Left ventricle myocardium superior (tissue), 1 donor: ENCODE measurements at regions not wholly inside any gene's neighbourhood (a gene's known extent, or its start where the extent isn't known, plus 50 kb on each side); places are given as distances from the start of the nearest gene placed in this dataset.
"Not testable (repeated sequence)": the region's sequence is repeated elsewhere in the genome, so short reads cannot be mapped to it uniquely, and the experiment has no call there.

Experiments used
- ATAC-seq: fragments of 200-7000 bp; cut with Tn5 transposase; one replicate; pipeline ENCODE4 v1.9.1; 2020; ENCODE audit warnings: mild to moderate bottlenecking, moderate library complexity
- DNase-seq: peaks from one replicate; pipeline ENCODE4 v3.0.0-alpha.2; 2020
- intact Hi-C: fragments of 100-400 bp; cut with micrococcal nuclease; formaldehyde crosslinking; loops from one replicate; pipeline ENCODE4 v1.11.0; 2022
- donor health status: DM: no; HTN: yes; CAD: no; lungs with severe emphysema.

DNA sequence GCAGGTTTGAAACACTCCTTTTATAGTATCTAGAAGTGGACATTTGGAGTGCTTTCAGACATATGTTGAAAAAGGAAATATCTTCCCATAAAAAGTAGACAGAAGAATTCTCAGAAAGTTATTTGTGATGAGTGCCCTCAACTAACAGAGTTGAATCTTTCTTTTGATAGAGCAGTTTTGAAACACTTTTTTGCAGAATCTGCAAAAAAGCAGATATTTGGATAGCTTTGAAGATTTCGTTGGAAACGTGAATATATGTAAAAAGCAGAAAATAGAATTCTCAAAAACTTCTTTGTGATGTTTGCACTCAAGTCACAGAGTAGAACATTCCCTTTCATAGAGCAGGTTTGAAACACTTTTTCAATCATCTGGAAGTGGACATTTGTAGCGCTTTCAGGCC lies 676.4 kb upstream of the ZNF337 start:
- ATAC-seq, DNase-seq, intact Hi-C loops: not testable (repeated sequence)

GRCh38 chr20:26354511-26354910 lies 657.9 kb upstream of the ZNF337 start:
- ATAC-seq (no peak), DNase-seq (no peak)
- intact Hi-C loops = no loop called here

DNA sequence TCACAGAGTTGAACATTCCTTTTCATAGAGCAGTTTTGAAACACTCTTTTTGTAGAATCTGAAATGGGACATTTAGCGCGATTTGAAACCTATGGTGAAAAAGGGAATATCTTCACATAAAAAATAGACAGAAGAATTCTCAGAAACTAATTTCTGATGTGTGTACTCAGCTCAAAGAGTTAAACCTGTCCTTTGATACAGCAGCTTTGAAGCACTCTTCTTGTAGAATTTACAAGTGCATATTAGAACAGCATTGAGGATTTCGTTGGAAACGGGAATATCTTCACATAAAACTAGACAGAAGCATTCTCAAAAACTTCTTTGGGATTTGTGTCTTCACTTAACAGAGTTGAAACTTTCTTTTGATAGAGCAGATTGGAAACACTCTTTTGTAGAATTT lies 650.7 kb upstream of the ZNF337 start:
- intact Hi-C loops = no loop called here
- ATAC-seq (no peak), DNase-seq (no peak)

- DNase-seq, intact Hi-C loops, ATAC-seq: not testable (repeated sequence)
These were observed 643.9 kb upstream of the ZNF337 start for GRCh38 chr20:26340460-26341065.

- ATAC-seq = no peak
- intact Hi-C loops = no loop called here
- DNase-seq = no peak
These were observed 627.5 kb upstream of the ZNF337 start for GRCh38 chr20:26324177-26324576.

DNA sequence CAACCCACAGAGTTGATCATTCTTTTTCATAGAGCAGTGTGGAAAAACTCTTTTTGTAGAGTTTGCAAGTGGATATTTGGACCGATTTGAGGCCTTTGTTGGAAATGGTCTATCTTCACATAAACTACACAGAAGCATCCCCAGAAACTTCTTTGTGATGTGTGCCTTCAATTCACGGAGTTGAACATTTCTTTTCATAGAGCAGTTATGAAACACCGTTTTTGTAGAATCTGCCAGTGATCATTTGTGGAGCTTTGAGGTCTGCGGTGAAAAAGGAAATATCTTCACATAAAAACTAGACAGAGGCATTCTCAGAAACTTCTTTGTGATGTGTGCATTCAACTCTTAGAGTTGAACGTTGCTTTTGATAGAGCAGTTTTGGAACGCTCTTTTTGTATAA lies 618.4 kb upstream of the ZNF337 start:
- intact Hi-C loops = no loop called here
- ATAC-seq = no peak
- DNase-seq = no peak

- ATAC-seq, intact Hi-C loops, DNase-seq: not testable (repeated sequence)
These were observed 613.1 kb upstream of the ZNF337 start for GRCh38 chr20:26309720-26310119.

- no peak for DNase-seq
- ATAC-seq = no peak
- intact Hi-C loops = no loop called here
These were observed 612.3 kb upstream of the ZNF337 start for GRCh38 chr20:26308961-26309360.

GRCh38 chr20:26295006-26295405 lies 598.4 kb upstream of the ZNF337 start:
- intact Hi-C loops = no loop called here
- no peak for DNase-seq
- ATAC-seq = no peak

- ATAC-seq, intact Hi-C loops, DNase-seq: not testable (repeated sequence)
These were observed 591.9 kb upstream of the ZNF337 start for GRCh38 chr20:26288379-26289061.

DNA sequence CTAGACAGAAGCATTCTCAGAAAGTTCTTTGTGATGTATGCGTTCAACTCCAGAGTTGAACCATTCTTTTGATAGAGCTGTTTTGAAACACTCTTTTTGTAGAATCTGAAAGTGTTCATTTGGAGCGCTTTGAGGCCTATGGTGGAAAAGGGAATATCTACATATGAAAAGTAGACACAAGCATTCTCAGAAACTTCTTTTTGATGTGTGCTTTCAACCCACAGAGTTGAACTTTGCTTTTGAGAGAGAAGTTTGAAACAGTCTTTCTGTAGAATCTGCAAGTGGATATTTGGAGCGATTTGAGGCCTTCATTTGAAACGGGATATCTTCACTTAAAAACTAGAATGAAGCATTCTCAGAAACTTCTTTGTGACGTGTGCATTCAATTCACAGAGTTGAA lies 582.6 kb upstream of the ZNF337 start:
- intact Hi-C loops = no loop called here
- ATAC-seq (no peak), DNase-seq (no peak)

GRCh38 chr20:26277339-26277738 lies 580.7 kb upstream of the ZNF337 start:
- ATAC-seq (no peak), DNase-seq (no peak)
- intact Hi-C loops = no loop called here

DNA sequence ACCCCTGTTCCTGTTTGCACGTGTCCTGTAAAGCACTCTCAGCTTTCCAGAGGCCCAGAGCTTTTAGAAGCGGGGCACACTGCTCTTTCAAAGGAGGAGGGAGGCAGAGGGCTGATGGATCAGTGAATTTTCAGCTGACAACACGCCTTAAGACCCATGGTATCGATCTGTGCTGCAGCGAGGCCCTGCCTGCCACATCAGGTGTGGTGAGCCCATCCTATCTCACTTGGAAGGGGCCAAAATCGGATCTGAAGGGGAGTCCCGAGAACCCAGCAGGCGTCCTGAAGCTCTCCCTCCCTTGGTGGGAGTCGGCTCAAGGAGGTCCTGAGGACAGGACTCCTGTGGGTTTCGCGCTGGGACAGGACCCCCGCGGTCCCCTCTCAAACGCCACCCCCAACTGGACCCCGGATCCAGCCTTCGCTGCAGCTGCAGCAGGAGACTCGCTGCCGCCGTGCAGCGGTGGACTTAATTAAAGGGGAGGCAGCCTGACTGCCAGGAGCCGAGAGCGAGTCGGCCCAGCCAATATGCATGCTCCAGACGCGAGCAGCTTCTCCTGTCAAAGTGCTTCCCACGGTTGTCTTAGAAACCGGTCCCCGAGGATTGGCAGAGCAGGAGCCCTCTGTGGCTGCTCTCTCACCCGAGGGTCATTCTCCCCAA lies 580.0 kb upstream of the ZNF337 start:
- intact Hi-C loops = no loop called here
- no peak for ATAC-seq
- DNase-seq = no peak

DNA sequence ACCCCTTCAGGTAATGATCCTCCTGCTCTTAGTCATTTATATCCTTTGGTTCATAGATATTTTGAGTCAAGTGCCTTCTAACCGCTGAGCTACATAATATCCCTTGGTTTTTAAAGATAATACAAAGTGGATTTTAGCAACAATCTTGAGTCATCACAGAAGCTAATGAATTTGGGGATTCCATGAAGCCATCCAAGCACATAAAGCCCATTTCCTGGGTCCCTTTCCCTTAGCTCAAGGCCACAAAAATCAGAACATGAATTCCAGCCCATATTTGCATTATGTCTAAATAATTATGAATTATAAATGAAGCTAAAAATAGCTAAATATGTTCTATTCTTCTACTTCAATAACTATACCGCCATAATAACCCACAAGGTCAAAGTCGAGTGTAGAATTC lies 572.1 kb upstream of the ZNF337 start:
- DNase-seq, intact Hi-C loops: not testable (repeated sequence)

DNA sequence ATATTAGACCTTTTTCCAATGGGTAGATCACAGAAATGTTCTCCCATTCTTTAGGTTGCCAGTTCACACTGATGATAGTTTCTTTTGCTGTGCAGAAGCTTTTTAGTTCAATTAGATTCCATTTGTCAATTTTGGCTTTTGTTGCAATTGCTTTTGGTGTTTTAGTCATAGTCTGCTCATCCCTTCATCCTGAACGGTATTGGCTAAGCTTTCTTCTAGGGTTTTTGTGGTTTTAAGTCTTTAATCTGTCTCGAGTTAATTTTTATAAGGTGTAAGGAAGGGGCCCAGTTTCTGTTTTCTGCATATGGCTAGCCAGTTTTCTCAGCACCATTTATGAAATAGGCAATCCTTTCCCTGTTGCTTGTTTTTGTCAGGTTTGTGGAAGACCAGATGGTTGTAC lies 564.3 kb upstream of the ZNF337 start:
- ATAC-seq, intact Hi-C loops, DNase-seq: not testable (repeated sequence)

More for the DNA sequence above, 572.1 kb upstream of the ZNF337 start:
- ATAC-seq = not testable (repeated sequence)

GRCh38 chr20:26252311-26252975 lies 555.8 kb upstream of the ZNF337 start:
- ATAC-seq, DNase-seq, intact Hi-C loops: not testable (repeated sequence)

DNA sequence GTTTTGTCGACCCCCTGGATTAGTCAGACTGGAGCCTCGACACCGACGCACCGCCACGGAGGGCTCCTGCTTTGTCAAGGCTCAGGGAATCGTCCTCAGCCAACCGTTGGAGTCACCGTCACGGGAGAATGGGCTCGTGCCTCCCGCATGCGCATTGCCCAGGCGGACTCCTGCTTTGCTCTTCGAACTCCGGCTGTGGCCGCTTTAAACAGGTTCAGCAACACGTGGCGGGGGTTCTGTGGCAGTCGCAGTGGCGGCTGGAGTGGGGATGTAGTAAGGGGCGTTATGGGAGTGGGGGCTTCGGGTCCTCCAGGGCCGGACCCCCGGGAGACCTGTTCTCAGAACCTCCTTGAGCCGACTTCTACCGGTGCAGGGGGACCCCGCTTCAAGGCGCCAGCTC lies 554.7 kb upstream of the ZNF337 start:
- DNase-seq, ATAC-seq, intact Hi-C loops: not testable (repeated sequence)

DNA sequence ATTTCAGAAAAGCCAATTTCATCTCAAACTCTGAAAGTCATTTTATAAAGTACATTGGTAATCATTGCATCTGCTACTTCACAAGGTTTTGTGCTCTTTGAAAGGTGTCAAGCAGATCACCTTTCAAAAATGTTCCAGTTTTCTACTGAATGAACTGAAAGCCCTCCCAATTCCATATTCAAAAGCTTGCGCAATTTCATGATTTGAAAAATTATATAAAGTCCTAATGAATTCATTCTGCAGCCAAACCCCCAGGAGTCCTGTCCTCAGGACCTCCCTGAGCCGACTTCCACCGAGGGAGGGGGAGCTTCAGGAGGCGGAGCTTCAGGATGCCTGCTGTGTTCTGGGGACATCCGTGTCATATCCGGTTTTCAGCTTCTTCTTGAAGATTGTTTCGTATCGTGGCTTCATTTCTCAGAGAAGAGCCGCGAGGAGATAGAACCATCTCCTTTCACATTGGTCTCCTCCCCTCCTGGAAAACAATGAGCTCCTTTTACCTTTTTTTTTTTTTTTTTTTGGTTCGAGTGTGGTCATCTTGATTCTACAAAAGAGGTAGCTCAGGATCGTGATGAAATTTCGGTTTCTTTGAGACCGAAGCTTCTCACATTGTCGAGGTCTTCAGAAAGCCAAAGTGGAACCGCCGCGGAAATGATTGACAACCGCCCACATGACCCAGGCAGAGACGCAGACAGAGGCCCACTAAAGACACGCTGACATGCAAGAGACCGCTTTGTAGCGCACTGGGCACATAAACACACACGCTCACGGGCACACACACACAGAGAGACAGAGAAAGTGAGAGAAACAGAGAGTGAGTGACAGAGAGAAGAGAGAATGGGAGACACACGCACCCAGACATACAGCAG lies 553.8 kb upstream of the ZNF337 start:
- ATAC-seq, intact Hi-C loops, DNase-seq: not testable (repeated sequence)

DNA sequence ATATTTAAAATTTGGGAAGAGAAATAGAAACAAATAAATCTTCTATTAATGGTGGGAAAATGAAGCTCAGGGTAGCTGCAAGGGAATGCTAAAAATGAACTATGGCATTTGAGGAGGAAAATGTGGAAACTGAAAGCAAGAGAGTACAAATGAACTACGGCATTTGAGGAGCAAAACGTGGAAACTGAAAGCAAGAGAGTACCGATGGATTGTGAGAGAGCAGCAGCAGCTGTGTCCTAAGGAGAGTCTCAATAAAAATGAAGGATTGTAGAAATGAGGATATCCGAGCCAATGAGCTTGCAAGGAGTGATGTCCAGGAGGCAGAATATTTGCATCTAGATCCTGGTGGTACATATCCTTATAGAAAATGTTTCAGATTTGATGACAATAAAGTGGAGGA lies 547.1 kb upstream of the ZNF337 start:
- DNase-seq (no peak), ATAC-seq (no peak)
- intact Hi-C loops = no loop called here
